Endodermal cell (in vitro differentiated cells): ENCODE measurements at regions not wholly inside any gene's neighbourhood (a gene's known extent, or its start where the extent isn't known, plus 50 kb on each side); places are given as distances from the start of the nearest gene placed in this dataset.
"Not testable (repeated sequence)": the region's sequence is repeated elsewhere in the genome, so short reads cannot be mapped to it uniquely, and the experiment has no call there.

Experiments used
- DNase-seq: peaks from one replicate; pipeline ENCODE4 v3.0.0-alpha.2; 2017
- H3K27ac ChIP-seq: 2 replicates; pipeline ENCODE4 v1.5.1; 2013; ENCODE audit warnings: mild to moderate bottlenecking, low read depth, low read length, moderate library complexity
- H3K27me3 ChIP-seq: 2 replicates; pipeline ENCODE4 v1.6.1; 2013; ENCODE audit warnings: mild to moderate bottlenecking, low read length, moderate library complexity; ENCODE audit not compliant: insufficient read depth, control insufficient read depth, poor library complexity, severe bottlenecking
- H3K36me3 ChIP-seq: 2 replicates; pipeline ENCODE4 v1.7.0; 2013; ENCODE audit warnings: mild to moderate bottlenecking, low read length, moderate library complexity; ENCODE audit not compliant: control insufficient read depth, insufficient read depth
- H3K4me1 ChIP-seq: one replicate; pipeline ENCODE4 v1.7.0; 2013; ENCODE audit warnings: low read length; ENCODE audit not compliant: control insufficient read depth, insufficient read depth
- H3K4me3 ChIP-seq: 2 replicates; pipeline ENCODE4 v1.5.1; 2013; ENCODE audit warnings: mild to moderate bottlenecking, low read length, moderate library complexity
- H3K9ac ChIP-seq: 2 replicates; pipeline ENCODE4 v1.6.1; 2013; ENCODE audit warnings: mild to moderate bottlenecking, low read length, moderate library complexity; ENCODE audit not compliant: poor library complexity, severe bottlenecking; ENCODE audit errors: extremely low read depth
- H3K9me3 ChIP-seq: 2 replicates; pipeline ENCODE4 v1.6.1; 2013; ENCODE audit warnings: mild to moderate bottlenecking, low read length, moderate library complexity; ENCODE audit not compliant: control insufficient read depth
- H3K27ac Mint-ChIP-seq: 2 replicates; pipeline ENCODE4 v1.8.0; 2020; ENCODE audit warnings: mixed read lengths
- H3K27me3 Mint-ChIP-seq: 2 replicates; pipeline ENCODE4 v1.8.0; 2021; ENCODE audit warnings: mild to moderate bottlenecking, mixed read lengths; ENCODE audit not compliant: insufficient read depth
- H3K36me3 Mint-ChIP-seq: 2 replicates; pipeline ENCODE4 v1.8.0; 2020; ENCODE audit warnings: low read depth, mixed read lengths
- H3K4me1 Mint-ChIP-seq: 2 replicates; pipeline ENCODE4 v1.8.0; 2020; ENCODE audit warnings: mixed read lengths
- H3K4me3 Mint-ChIP-seq: 2 replicates; pipeline ENCODE4 v1.8.0; 2020; ENCODE audit warnings: mild to moderate bottlenecking, moderate library complexity, mixed read lengths
- H3K9me3 Mint-ChIP-seq: 2 replicates; pipeline ENCODE4 v1.8.0; 2020; ENCODE audit warnings: mild to moderate bottlenecking, mixed read lengths
- WGBS, 2 experiments: methylation state at CpG; one replicate each; pipeline versions ENCODE4 v1.1.5 to v1.1.7; 2013; ENCODE audit warnings: missing lambda C conversion rate in 2 of 2, mixed read lengths in 1 of 2; ENCODE audit not compliant: insufficient coverage in 1 of 2, insufficient read length in 1 of 2; 5-methylcytosine and 5-hydroxymethylcytosine counted together
- TF ChIP-seq, protein P1 (sequence below): fragments of 200-600 bp; sonication (generic); conservative IDR thresholded peaks from 2 replicates; pipeline ENCODE4 v1.5.0; 2021; ENCODE audit warnings: antibody characterized with exemption, mild to moderate bottlenecking

DNA sequence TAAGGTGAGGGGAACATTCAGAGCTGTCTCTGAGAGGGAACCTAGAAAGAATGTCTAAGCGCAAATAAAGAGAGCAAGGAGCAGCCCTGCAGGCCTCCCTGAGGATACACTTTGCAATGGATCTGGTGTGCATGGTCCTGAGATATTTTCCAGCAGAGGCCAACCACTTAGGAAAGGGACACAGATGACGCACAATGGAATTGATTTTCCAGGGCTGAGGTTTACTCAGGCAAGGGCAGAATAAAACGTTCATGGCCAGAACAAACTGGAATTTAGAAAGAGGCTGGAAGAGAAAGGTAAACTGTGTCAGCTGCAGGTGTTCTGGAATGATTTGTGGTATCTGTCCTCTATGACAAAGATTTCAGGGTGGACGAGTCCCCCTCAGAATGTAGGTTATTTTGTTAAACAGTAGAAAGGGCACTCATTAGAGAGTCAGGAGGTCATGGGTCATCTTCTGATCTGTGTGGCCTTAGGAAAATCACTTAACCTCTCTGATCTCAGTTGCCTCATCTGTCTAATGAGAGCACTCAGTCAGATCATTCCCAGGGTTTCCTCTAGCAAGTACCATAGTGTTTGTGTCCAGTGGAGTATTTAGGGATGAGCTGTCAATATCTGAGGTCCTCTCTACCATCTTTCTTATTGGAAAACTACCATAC is 61.8 kb upstream of the PGBD5 start:
- Mint-ChIP-seq H3K27ac (no peak overlapping the region), H3K36me3 (no peaks in the 10 kb centered on the region)

DNA sequence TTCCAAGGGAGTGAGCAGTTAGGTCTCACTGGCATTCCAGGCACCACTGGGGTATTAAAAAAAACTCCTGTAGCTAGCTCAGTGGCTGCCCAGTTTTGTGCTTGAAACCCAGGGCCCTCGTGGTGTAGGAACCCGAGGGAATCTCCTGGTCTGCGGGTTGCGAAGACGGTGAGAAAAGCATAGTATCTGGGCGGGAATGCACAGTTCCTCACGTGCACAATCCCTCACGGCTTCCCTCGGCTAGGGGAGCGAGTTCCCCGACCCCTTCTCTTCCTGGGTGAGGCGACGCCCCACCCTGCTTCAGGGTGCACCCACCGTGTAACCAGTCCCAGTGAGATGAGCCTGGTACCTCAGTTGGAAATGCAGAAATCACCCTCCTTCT is 50.5 kb upstream of the PGBD5 start:
- H3K27ac Mint-ChIP-seq = no peak overlapping the region
- TF ChIP-seq, protein P1, sequence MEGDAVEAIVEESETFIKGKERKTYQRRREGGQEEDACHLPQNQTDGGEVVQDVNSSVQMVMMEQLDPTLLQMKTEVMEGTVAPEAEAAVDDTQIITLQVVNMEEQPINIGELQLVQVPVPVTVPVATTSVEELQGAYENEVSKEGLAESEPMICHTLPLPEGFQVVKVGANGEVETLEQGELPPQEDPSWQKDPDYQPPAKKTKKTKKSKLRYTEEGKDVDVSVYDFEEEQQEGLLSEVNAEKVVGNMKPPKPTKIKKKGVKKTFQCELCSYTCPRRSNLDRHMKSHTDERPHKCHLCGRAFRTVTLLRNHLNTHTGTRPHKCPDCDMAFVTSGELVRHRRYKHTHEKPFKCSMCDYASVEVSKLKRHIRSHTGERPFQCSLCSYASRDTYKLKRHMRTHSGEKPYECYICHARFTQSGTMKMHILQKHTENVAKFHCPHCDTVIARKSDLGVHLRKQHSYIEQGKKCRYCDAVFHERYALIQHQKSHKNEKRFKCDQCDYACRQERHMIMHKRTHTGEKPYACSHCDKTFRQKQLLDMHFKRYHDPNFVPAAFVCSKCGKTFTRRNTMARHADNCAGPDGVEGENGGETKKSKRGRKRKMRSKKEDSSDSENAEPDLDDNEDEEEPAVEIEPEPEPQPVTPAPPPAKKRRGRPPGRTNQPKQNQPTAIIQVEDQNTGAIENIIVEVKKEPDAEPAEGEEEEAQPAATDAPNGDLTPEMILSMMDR = no peak
- H3K36me3 Mint-ChIP-seq = no peaks in the 10 kb centered on the region
- peaks cover 14% of the 10 kb centered on the region for H3K27me3 Mint-ChIP-seq
- peaks cover 4% of the 10 kb centered on the region for H3K9me3 ChIP-seq
- no peak overlapping the region for H3K4me3 ChIP-seq
- no peak for DNase-seq
- 88% methylated on average over 13 to 14 of the region's 14 CpGs for whole genome bisulfite sequencing, 2 experiments
- no peak overlapping the region for H3K27ac ChIP-seq
- peaks cover 6% of the 10 kb centered on the region for H3K4me1 Mint-ChIP-seq
- peaks cover 7% of the 10 kb centered on the region for H3K4me1 ChIP-seq
- no peak overlapping the region for H3K9ac ChIP-seq
- H3K36me3 ChIP-seq = no peaks in the 10 kb centered on the region
- H3K9me3 Mint-ChIP-seq = peaks cover 6% of the 10 kb centered on the region
- no peaks in the 10 kb centered on the region for H3K27me3 ChIP-seq
- H3K4me3 Mint-ChIP-seq = no peak overlapping the region

More for the DNA sequence above, 61.8 kb upstream of the PGBD5 start:
- Histone ChIP-seq H3K27ac (no peak overlapping the region), H3K9ac (no peak overlapping the region), H3K9me3 (no peaks in the 10 kb centered on the region), H3K4me3 (no peak overlapping the region), H3K4me1 (no peaks in the 10 kb centered on the region), H3K27me3 (no peaks in the 10 kb centered on the region), H3K36me3 (no peaks in the 10 kb centered on the region)
- Mint-ChIP-seq H3K27me3 (no peaks in the 10 kb centered on the region), H3K4me1 (peaks cover 13% of the 10 kb centered on the region), H3K4me3 (no peak overlapping the region), H3K9me3 (no peaks in the 10 kb centered on the region)
- no peak for DNase-seq
- 88 to 93% methylated on average over 4 of the region's 4 CpGs for WGBS, 2 experiments
- TF ChIP-seq, protein P1 = no peak

DNA sequence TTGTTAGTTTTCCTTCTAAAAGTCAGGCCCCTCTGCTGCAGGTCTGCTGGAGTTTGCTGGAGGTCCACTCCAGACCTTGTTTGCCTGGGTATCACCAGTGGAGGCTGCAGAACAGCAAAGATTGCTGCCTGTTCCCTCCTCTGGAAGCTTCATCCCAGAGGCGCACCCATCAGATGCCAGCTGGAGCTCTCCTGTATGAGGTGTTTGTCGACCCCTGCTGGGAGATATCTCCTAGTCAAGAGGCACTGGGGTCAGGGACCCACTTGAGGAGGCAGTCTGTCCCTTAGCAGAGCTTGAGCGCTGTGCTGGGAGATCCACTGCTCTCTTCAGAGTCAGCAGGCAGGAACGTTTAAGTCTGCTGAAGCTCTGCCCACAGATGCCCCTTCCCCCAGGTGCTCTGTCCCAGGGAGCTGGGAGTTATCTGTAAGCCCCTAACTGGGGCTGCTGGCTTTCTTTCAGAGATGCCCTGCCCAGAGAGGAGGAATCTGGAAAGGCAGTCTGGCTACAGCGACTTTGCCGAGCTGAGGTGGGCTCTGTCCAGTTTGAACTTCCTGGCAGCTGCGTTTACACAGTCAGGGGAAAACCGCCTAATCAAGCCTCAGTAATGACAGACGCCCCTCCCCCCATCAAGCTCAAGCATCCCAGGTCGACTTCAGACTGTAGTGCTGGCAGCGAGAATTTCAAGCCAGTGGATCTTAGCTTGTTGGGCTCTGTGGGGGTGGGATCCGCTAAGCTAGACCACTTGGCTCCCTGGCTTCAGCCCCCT is 49.9 kb upstream of the PGBD5 start:
- not testable (repeated sequence) for H3K27ac Mint-ChIP-seq, H3K4me1 ChIP-seq, H3K4me1 Mint-ChIP-seq, H3K4me3 Mint-ChIP-seq, H3K27ac ChIP-seq, H3K27me3 ChIP-seq, H3K36me3 Mint-ChIP-seq, H3K9ac ChIP-seq, H3K4me3 ChIP-seq, H3K9me3 ChIP-seq, H3K36me3 ChIP-seq
- peak; percentile 63 for DNase-seq
- Mint-ChIP-seq H3K27me3 (peaks cover 17% of the 10 kb centered on the region), H3K9me3 (peaks cover 11% of the 10 kb centered on the region)
- 57 to 59% methylated on average over 4 to 12 of the region's 12 CpGs for WGBS, 2 experiments
